ENCODE measurements at regions not wholly inside any gene's neighbourhood (a gene's known extent, or its start where the extent isn't known, plus 50 kb on each side); places are given as distances from the start of the nearest gene placed in this dataset.

DNA sequence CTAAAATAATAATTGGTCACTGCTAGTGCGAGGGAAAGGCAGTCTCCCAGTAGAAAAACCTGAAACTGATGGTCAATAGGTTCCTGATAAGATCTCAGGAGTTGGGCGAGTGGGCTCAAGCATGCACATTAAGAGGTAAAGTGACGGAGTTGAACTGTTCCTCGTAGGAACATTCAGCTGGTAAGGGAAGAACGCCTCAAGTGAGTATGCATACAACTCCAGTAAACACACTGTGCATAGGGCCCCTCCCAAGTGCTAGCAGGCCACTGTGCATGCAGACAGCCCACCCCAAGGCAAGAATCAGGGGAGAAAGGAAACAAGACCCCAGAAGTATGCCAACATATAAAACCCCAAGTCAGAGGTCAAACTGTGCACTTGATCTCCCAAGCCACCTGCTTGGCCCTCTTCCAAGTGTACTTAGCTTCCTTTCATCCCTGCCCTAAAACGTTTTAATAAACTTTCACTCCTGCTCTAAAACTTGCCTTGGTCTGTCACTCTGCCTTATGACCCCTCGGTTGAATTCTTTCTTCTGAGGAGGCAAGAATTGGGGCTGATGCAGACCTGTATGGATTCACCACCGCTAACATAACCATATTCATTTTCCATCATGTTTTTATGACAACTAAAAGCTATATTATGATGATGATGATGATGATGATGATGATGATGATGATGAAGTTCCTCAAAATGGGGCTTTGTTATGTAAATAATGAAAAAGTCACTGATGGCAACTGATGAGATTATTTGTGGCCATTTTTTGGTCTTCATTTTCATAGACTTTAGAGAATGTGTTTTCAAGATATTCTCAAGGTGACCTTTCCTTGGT lies 118.0 kb upstream of the RAB27B start:
- Histone ChIP-seq H3K56ac (ENCODE audit: extremely low read depth, insufficient read depth, low read length) (no peak overlapping the region), H3K36me3 (ENCODE audit: control insufficient read depth, insufficient read depth, low read length) (no peaks in the 10 kb centered on the region), H2BK15ac (ENCODE audit: low read depth, low read length) (no peak overlapping the region), H3K9me3 (ENCODE audit: control insufficient read depth, insufficient read depth, low read length) (no peaks in the 10 kb centered on the region), H2BK5ac (ENCODE audit: low read depth, low read length, poor library complexity, severe bottlenecking) (no peak overlapping the region), H3K18ac (ENCODE audit: low read depth, low read length) (no peak overlapping the region), H3K23ac (ENCODE audit: low read depth, low read length) (no peak overlapping the region), H3K9ac (ENCODE audit: low read depth, low read length) (no peak overlapping the region), H3K4me3 (ENCODE audit: insufficient read depth, low read depth, low read length) (no peak overlapping the region), H3K4me1 (ENCODE audit: control insufficient read depth, insufficient read depth, low read length) (peaks cover 11% of the 10 kb centered on the region), H2AK9ac (replicated peaks; ENCODE audit: low read depth, low read length, poor library complexity) (no peak overlapping the region), H3K4me2 (ENCODE audit: low read depth, low read length) (no peak overlapping the region), H3K27me3 (ENCODE audit: control insufficient read depth, insufficient read depth, low read length) (no peaks in the 10 kb centered on the region), H3K4ac (ENCODE audit: low read depth, low read length) (no peak overlapping the region), H2BK20ac (ENCODE audit: low read depth, low read length) (no peak overlapping the region), H3K79me1 (ENCODE audit: low read depth in 1 of 2, low read length in 2 of 2) (no peaks in the 10 kb centered on the region), H4K5ac (ENCODE audit: low read depth, low read length) (no peak overlapping the region), H4K91ac (ENCODE audit: insufficient read depth, low read depth, low read length) (no peak overlapping the region), H4K20me1 (ENCODE audit: insufficient read depth, low read length) (no peaks in the 10 kb centered on the region), H2AK5ac (ENCODE audit: low read depth, low read length) (no peak overlapping the region), H4K8ac (ENCODE audit: low read depth in 2 of 2, low read length in 2 of 2) (no peak overlapping the region), H3K9me1 (ENCODE audit: insufficient read depth, low read length) (0 out of 2 replicates have a peak, but pooled peaks cover 6% of the 10 kb centered on the region), H3K27ac (ENCODE audit: insufficient read depth, low read length) (no peak overlapping the region), H2AFZ (replicated peaks; ENCODE audit: low read length, poor library complexity) (no peak overlapping the region), H2BK120ac (ENCODE audit: low read depth, low read length) (no peak overlapping the region), H3K14ac (replicated peaks; ENCODE audit: low read depth, low read length) (no peak overlapping the region)
- no TSS peak for BruUV-seq (replicated peaks)
- CTCF ChIA-PET = no interaction called here
- TF ChIP-seq CHD1 (IDR thresholded peaks at IDR 0.05; ENCODE audit: low read depth, low read length) = no peak
- TF ChIP-seq CEBPB (IDR thresholded peaks at IDR 0.05; ENCODE audit: low read depth, low read length) = no peak
- TF ChIP-seq BHLHE40 (IDR thresholded peaks at IDR 0.05; ENCODE audit: low read depth, low read length) = no peak
- TF ChIP-seq, protein P1, sequence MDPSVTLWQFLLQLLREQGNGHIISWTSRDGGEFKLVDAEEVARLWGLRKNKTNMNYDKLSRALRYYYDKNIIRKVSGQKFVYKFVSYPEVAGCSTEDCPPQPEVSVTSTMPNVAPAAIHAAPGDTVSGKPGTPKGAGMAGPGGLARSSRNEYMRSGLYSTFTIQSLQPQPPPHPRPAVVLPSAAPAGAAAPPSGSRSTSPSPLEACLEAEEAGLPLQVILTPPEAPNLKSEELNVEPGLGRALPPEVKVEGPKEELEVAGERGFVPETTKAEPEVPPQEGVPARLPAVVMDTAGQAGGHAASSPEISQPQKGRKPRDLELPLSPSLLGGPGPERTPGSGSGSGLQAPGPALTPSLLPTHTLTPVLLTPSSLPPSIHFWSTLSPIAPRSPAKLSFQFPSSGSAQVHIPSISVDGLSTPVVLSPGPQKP (IDR thresholded peaks at IDR 0.05; ENCODE audit: borderline replicate concordance, low read depth, low read length) = no peak
- TF ChIP-seq, protein P2, sequence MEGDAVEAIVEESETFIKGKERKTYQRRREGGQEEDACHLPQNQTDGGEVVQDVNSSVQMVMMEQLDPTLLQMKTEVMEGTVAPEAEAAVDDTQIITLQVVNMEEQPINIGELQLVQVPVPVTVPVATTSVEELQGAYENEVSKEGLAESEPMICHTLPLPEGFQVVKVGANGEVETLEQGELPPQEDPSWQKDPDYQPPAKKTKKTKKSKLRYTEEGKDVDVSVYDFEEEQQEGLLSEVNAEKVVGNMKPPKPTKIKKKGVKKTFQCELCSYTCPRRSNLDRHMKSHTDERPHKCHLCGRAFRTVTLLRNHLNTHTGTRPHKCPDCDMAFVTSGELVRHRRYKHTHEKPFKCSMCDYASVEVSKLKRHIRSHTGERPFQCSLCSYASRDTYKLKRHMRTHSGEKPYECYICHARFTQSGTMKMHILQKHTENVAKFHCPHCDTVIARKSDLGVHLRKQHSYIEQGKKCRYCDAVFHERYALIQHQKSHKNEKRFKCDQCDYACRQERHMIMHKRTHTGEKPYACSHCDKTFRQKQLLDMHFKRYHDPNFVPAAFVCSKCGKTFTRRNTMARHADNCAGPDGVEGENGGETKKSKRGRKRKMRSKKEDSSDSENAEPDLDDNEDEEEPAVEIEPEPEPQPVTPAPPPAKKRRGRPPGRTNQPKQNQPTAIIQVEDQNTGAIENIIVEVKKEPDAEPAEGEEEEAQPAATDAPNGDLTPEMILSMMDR (conservative IDR thresholded peaks at IDR 0.05; ENCODE audit: low read depth, low read length) = no peak
- no peak for TF ChIP-seq RCOR1 (IDR thresholded peaks at IDR 0.05; ENCODE audit: insufficient replicate concordance, low read length)
- no peak for TF ChIP-seq RFX5 (IDR thresholded peaks at IDR 0.05; ENCODE audit: low read depth, low read length)
- TF ChIP-seq SMC3 (IDR thresholded peaks at IDR 0.05; ENCODE audit: low read depth, low read length) = no peak
- 71% methylated on average over 1 of the region's 8 CpGs; no CpG with 5 or more reads in 1 of the 2 experiments for WGBS, 2 experiments (ENCODE audit: extremely low coverage in 2 of 2, insufficient read length in 1 of 2)
- no peak for ATAC-seq (ENCODE audit: low read depth)
- intact Hi-C loops (cut with micrococcal nuclease) (no loop called here), in situ Hi-C loops (cut with MboI; ENCODE audit: low sequenced_read_pairs) (no loop called here), dilution Hi-C loops (cut with HindIII; ENCODE audit: low sequenced_read_pairs, unreplicated experiment) (no loop called here)
- POLR2A ChIA-PET (ENCODE audit: unreplicated experiment) = no interaction called here
- no peak for DNase-seq
